ENCODE measurements at regions not wholly inside any gene's neighbourhood (a gene's known extent, or its start where the extent isn't known, plus 50 kb on each side); places are given as distances from the start of the nearest gene placed in this dataset.

DNA sequence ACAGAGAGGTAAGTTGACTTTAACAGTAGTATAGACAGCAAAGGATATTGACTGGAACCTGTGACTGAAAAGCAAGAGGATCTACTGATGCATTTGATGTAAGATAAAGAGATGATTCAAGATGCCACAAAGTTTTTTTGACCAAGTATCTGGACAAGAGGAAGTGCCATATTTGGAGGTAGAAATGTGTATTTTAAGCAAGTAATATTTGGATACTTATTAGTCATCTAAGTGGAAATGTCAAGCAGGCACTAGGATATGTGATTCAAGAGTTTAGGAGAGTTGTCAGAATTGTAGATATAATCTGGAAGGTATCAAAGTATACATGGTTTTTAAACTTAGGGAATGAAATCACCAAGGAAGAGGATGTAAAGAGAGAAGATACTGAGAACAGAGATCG, 686.1 kb upstream of the CHD1 start:
- no peaks in the 10 kb centered on the region for H3K36me3 ChIP-seq (ENCODE audit: insufficient read depth in 1 of 2, low read depth in 1 of 2)
- H3K27ac ChIP-seq, result no peak overlapping the region
- intact Hi-C loops (cut with DNase I), result no loop called here
- no peaks in the 10 kb centered on the region for H3K9me3 ChIP-seq
- TF ChIP-seq, protein P1, sequence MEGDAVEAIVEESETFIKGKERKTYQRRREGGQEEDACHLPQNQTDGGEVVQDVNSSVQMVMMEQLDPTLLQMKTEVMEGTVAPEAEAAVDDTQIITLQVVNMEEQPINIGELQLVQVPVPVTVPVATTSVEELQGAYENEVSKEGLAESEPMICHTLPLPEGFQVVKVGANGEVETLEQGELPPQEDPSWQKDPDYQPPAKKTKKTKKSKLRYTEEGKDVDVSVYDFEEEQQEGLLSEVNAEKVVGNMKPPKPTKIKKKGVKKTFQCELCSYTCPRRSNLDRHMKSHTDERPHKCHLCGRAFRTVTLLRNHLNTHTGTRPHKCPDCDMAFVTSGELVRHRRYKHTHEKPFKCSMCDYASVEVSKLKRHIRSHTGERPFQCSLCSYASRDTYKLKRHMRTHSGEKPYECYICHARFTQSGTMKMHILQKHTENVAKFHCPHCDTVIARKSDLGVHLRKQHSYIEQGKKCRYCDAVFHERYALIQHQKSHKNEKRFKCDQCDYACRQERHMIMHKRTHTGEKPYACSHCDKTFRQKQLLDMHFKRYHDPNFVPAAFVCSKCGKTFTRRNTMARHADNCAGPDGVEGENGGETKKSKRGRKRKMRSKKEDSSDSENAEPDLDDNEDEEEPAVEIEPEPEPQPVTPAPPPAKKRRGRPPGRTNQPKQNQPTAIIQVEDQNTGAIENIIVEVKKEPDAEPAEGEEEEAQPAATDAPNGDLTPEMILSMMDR (IDR thresholded peaks at IDR 0.05), result no peak
- H3K27me3 ChIP-seq (ENCODE audit: insufficient read depth in 3 of 3, low read length in 2 of 3), result no peaks in the 10 kb centered on the region
- 58 to 68% (median 59%) methylated on average over 1 of the region's 1 CpG for WGBS, 3 donors
- no peak overlapping the region for H3K4me3 ChIP-seq
- no peaks in the 10 kb centered on the region for H3K4me1 ChIP-seq
- DNase-seq, result no peak
- ATAC-seq, result no peak

DNA sequence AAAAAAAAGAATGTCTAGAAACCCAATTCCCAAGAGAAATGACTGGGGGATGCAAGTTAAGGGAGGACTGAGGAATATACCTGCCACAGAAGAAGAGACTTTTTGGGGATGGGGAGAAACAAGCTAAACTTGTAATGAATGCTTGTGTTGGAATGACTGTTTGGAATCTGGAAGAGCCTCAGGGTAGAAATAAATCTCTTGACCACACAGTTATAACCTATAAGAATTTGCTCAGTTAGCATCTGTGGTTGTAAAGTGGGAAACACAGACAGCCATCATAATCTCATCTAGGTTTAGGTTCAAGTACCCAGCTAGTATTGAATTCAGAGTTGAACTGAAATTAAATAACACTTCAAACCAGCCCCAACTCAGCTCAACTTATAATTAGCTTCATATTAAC, 678.3 kb upstream of the CHD1 start:
- no peaks in the 10 kb centered on the region for H3K36me3 ChIP-seq (ENCODE audit: insufficient read depth in 1 of 2, low read depth in 1 of 2)
- intact Hi-C loops (cut with DNase I), result no loop called here
- no peaks in the 10 kb centered on the region for H3K27me3 ChIP-seq (ENCODE audit: insufficient read depth in 3 of 3, low read length in 2 of 3)
- DNase-seq (no peak), ATAC-seq (no peak)
- no peak overlapping the region for H3K27ac ChIP-seq
- no peaks in the 10 kb centered on the region for H3K9me3 ChIP-seq
- no peak overlapping the region for H3K4me3 ChIP-seq
- TF ChIP-seq, protein P1 (IDR thresholded peaks at IDR 0.05), result no peak
- H3K4me1 ChIP-seq, result no peaks in the 10 kb centered on the region

DNA sequence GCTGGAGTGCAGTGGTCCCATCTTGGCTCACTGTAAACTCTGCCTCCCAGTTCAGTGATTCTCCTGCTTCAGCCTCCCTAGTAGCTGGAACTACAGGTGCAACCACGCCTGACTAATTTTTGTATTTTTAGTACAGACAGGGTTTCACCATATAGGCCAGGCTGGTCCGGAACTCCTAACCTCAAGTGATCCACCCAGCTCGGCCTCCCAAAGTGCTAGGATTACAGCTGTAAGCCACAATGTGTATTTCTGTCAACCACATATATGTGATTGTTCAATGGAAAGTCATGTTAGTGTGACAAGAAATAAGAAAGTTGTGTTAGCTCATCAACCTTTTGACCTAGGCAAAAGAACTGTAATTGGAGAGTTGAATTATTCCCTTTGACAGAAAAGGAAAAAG, 677.1 kb upstream of the CHD1 start:
- no peaks in the 10 kb centered on the region for H3K27me3 ChIP-seq (ENCODE audit: insufficient read depth in 3 of 3, low read length in 2 of 3)
- H3K4me1 ChIP-seq, result no peaks in the 10 kb centered on the region
- H3K9me3 ChIP-seq, result no peaks in the 10 kb centered on the region
- DNase-seq (no peak), ATAC-seq (no peak)
- WGBS, 3 donors, result 86 to 90% (median 90%) methylated on average over 3 of the region's 3 CpGs
- no peak overlapping the region for H3K27ac ChIP-seq
- TF ChIP-seq, protein P1 (IDR thresholded peaks at IDR 0.05), result no peak
- intact Hi-C loops (cut with DNase I), result no loop called here
- H3K36me3 ChIP-seq (ENCODE audit: insufficient read depth in 1 of 2, low read depth in 1 of 2), result no peaks in the 10 kb centered on the region
- H3K4me3 ChIP-seq, result no peak overlapping the region

DNA sequence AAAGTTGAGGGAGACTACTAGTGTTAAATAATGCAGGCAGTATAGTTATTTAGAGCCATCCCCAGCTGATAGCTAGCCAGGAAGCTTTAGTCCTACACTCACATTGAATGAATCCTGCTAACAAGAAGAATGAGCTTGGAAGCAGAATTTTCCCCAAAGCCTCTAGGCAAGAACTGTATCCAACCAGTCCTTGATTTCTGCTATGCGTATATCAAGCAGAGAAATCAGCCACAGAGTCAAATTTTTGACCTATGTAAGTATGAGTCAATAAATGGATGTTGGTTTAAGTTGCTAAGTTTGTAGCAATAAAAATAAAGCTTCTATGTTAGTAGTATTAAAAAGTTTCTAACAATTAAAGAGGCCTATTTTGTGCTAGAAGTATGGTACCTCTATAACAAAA, 672.1 kb upstream of the CHD1 start:
- 74 to 85% (median 84%) methylated on average over 1 of the region's 1 CpG for WGBS, 3 donors

DNA sequence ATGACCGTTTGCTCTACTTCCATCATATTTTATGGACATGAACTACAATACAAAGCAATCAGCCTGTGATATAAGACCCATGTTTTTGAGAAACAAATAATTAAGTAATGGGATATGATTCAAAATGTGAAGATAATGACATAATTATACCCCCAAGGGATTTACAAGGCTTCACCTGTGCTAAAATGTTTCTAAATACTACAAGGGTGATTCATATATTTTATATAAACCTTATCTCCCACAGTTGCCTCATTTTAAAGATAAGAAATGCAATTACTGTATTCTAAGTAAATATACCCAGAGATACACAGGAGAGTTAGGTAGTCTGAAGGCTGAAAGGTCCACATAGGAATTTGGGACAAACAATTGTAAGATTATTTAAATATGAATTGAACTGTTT, 662.0 kb upstream of the CHD1 start:
- intact Hi-C loops (cut with DNase I), result no loop called here
- WGBS, 3 donors, result 83 to 89% (median 84%) methylated on average over 1 of the region's 1 CpG
- TF ChIP-seq, protein P1 (IDR thresholded peaks at IDR 0.05), result no peak

More for the DNA sequence above, 672.1 kb upstream of the CHD1 start:
- Histone ChIP-seq H3K4me3 (no peak overlapping the region), H3K27me3 (ENCODE audit: insufficient read depth in 3 of 3, low read length in 2 of 3) (no peaks in the 10 kb centered on the region), H3K36me3 (ENCODE audit: insufficient read depth in 1 of 2, low read depth in 1 of 2) (no peaks in the 10 kb centered on the region), H3K27ac (no peak overlapping the region), H3K4me1 (no peaks in the 10 kb centered on the region), H3K9me3 (no peaks in the 10 kb centered on the region)
- DNase-seq (no peak), ATAC-seq (no peak)
- intact Hi-C loops (cut with DNase I), result no loop called here
- TF ChIP-seq, protein P1 (IDR thresholded peaks at IDR 0.05), result no peak

More for the DNA sequence above, 662.0 kb upstream of the CHD1 start:
- no peak overlapping the region for H3K27ac ChIP-seq
- H3K27me3 ChIP-seq (ENCODE audit: insufficient read depth in 3 of 3, low read length in 2 of 3), result no peaks in the 10 kb centered on the region
- H3K4me3 ChIP-seq, result no peak overlapping the region
- no peaks in the 10 kb centered on the region for H3K4me1 ChIP-seq
- no peaks in the 10 kb centered on the region for H3K36me3 ChIP-seq (ENCODE audit: insufficient read depth in 1 of 2, low read depth in 1 of 2)
- DNase-seq (no peak), ATAC-seq (no peak)
- no peaks in the 10 kb centered on the region for H3K9me3 ChIP-seq
